ENCODE measurements at regions not wholly inside any gene's neighbourhood (a gene's known extent, or its start where the extent isn't known, plus 50 kb on each side); places are given as distances from the start of the nearest gene placed in this dataset.
"Not testable (repeated sequence)": the region's sequence is repeated elsewhere in the genome, so short reads cannot be mapped to it uniquely, and the experiment has no call there.

DNA sequence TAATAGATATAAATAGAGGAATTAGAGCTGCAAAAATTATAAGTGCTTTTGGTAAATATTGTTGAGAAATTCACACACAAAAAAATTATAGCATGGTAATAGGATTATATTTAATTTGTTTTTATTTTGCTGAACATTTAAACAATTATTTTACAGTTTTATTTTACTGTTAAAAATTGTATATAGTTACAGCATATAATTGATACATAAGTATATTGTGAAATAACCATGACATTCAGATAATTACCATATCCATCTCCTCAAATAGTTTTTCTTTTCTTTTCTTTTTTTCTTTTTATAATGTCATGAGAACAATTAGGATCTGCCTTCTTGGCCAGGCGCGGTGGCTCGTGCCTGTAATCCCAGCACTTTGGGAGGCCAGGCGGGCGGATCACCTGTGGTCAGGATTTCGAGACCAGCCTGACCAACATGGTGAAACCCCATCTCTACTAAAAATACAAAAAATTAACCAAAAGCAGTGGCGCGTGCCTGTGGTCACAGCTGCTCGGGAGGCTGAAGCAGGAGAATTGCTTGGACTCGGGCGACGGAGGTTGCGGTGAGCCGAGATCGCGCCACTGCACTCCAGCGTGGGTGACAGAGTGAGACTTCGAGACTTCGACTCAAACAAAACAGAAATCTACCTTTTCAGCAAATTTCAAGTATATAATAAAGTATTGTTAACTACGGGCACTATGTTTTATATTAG, 654.2 kb downstream of the TENT5A start:
- no peak for DNase-seq (ENCODE audit: low read depth)
- TF ChIP-seq, protein P1, sequence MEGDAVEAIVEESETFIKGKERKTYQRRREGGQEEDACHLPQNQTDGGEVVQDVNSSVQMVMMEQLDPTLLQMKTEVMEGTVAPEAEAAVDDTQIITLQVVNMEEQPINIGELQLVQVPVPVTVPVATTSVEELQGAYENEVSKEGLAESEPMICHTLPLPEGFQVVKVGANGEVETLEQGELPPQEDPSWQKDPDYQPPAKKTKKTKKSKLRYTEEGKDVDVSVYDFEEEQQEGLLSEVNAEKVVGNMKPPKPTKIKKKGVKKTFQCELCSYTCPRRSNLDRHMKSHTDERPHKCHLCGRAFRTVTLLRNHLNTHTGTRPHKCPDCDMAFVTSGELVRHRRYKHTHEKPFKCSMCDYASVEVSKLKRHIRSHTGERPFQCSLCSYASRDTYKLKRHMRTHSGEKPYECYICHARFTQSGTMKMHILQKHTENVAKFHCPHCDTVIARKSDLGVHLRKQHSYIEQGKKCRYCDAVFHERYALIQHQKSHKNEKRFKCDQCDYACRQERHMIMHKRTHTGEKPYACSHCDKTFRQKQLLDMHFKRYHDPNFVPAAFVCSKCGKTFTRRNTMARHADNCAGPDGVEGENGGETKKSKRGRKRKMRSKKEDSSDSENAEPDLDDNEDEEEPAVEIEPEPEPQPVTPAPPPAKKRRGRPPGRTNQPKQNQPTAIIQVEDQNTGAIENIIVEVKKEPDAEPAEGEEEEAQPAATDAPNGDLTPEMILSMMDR (IDR thresholded peaks at IDR 0.05; ENCODE audit: insufficient read depth, low read depth, low read length, missing control alignments): no peak
- no peak overlapping the region for H3K4me3 ChIP-seq (ENCODE audit: low read depth, low read length)

DNA sequence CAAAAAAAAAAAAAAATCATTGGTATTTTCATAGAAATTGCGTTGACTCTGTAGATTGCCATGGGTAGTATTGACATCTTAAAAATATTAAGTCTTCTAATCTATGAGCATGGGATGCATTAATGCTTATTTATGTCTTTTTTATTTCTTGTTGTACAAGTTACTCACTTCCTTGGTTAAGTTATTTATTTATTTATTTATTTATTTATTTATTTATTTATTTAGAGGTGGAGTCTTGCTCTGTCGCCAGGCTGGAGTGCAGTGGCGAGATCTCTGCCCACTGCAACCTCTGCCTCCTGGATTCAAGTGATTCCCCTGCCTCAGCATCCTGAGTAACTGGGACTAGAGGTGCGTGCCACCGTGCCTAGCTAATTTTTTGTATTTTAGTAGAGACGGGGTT, 656.0 kb downstream of the TENT5A start:
- H3K4me3 ChIP-seq (ENCODE audit: low read depth, low read length); DNase-seq (ENCODE audit: low read depth): not testable (repeated sequence)

GRCh38 chr6:81093051-81093450, 659.4 kb downstream of the TENT5A start:
- no peak overlapping the region for H3K4me3 ChIP-seq (ENCODE audit: low read depth, low read length)
- no peak for DNase-seq (ENCODE audit: low read depth)
- TF ChIP-seq, protein P1 (IDR thresholded peaks at IDR 0.05; ENCODE audit: insufficient read depth, low read depth, low read length, missing control alignments): no peak

DNA sequence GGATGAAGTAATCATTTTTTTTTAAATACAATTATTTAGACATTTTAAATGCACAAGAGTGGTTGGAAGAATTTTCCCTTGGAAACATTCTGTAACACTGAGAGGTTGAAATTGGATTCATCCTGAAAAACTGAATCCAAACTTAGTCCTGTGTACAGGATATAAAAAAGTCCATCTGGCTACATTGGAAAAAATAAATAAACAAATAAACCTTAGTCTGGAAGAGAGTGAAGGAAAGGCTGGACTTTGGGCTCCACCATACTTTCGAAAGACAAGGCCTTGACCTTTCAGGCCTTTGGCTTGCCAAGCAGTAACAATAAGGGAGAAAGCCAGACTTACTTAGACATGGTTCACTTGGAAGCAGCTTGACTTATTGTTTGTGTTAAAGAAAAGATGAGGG, 664.3 kb downstream of the TENT5A start:
- H3K4me3 ChIP-seq (ENCODE audit: low read depth, low read length): no peak overlapping the region
- no peak for DNase-seq (ENCODE audit: low read depth)
- TF ChIP-seq, protein P1 (IDR thresholded peaks at IDR 0.05; ENCODE audit: insufficient read depth, low read depth, low read length, missing control alignments): no peak

GRCh38 chr6:81086991-81087390, 665.5 kb downstream of the TENT5A start:
- H3K4me3 ChIP-seq (ENCODE audit: low read depth, low read length): no peak overlapping the region
- TF ChIP-seq, protein P1 (IDR thresholded peaks at IDR 0.05; ENCODE audit: insufficient read depth, low read depth, low read length, missing control alignments): no peak
- no peak for DNase-seq (ENCODE audit: low read depth)

DNA sequence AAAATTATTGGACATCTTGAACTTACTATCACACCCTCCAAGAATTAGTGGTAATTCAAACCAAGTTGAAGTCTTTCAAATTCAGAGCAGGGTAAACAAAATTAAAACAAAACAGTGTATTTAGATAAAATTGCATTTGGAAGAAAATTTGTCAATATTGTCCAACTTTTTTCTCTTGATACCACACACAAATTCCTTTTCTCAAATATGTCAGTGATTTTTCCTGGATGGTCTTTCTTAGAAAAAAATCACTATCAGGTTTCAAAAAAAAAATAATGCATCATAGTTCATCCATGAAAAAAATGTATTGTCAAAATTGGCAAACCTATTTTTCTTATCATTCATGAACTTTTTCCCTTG, 667.1 kb downstream of the TENT5A start:
- TF ChIP-seq, protein P1 (IDR thresholded peaks at IDR 0.05; ENCODE audit: insufficient read depth, low read depth, low read length, missing control alignments): no peak
- H3K4me3 ChIP-seq (ENCODE audit: low read depth, low read length): no peak overlapping the region
- DNase-seq (ENCODE audit: low read depth): no peak

DNA sequence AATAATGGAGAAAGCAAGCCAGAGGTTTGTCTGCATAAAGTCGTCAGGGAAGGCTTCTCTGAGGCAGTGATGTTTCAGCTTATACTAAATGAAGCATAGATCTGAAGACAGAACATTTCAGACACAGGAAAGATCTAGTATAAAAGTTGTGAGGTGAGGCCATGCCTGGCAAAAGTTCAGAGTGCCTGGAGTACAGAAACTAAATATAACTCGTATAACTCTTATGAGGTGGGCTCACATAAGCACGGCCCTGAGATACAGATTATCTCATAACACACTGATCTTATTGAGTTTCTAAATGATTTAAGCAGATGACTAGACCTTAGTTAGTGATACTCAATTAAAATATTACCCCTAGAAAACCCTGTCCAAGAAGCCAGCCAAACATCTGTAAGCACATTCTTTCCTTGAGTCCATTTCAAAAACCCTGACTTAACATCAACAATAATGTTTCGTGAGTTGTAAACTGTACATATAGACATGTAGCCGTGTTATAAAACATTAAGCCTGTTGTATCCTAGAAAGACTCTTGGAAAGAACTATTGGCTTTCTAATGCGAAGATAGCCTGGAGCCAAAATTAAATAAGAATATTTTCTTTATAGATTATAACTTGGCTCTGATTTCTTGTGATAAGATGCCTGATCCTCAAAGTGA, 667.6 kb downstream of the TENT5A start:
- TF ChIP-seq, protein P1 (IDR thresholded peaks at IDR 0.05; ENCODE audit: insufficient read depth, low read depth, low read length, missing control alignments): no peak

More for the DNA sequence above, 667.6 kb downstream of the TENT5A start:
- DNase-seq (ENCODE audit: low read depth): no peak
- H3K4me3 ChIP-seq (ENCODE audit: low read depth, low read length): no peak overlapping the region
